SJCRH30 (cell line): ENCODE measurements at regions not wholly inside any gene's neighbourhood (a gene's known extent, or its start where the extent isn't known, plus 50 kb on each side); places are given as distances from the start of the nearest gene placed in this dataset.
A peak's percentile ranks its signal among the peaks of the same experiment; 100 is the strongest.

Source experiments
- DNase-seq, 2 experiments: peaks; one replicate each; pipeline ENCODE4 v3.0.0-alpha.2; 2015 to 2020
- H3K27ac ChIP-seq: fragments of 250-450 bp; sonication (Bioruptor Pico); 2 replicates; pipeline ENCODE4 v1.5.1; 2020; ENCODE audit warnings: mild to moderate bottlenecking, moderate library complexity
- H3K27me3 ChIP-seq: fragments of 250-450 bp; sonication (Bioruptor Pico); 2 replicates; pipeline ENCODE4 v1.5.1; 2020; ENCODE audit warnings: mild to moderate bottlenecking, moderate library complexity
- H3K36me3 ChIP-seq: fragments of 250-450 bp; sonication (Bioruptor Pico); 2 replicates; pipeline ENCODE4 v1.5.1; 2020; ENCODE audit warnings: mild to moderate bottlenecking, moderate library complexity
- H3K4me1 ChIP-seq: fragments of 250-450 bp; sonication (Bioruptor Pico); 2 replicates; pipeline ENCODE4 v1.5.1; 2020; ENCODE audit warnings: mild to moderate bottlenecking, moderate library complexity
- H3K4me3 ChIP-seq: fragments of 250-450 bp; sonication (Bioruptor Pico); 2 replicates; pipeline ENCODE4 v1.5.1; 2020; ENCODE audit warnings: mild to moderate bottlenecking, moderate library complexity
- H3K9me3 ChIP-seq: fragments of 250-450 bp; sonication (Bioruptor Pico); replicated peaks from 2 replicates; pipeline ENCODE4 v1.5.1; 2020; ENCODE audit warnings: mild to moderate bottlenecking, moderate library complexity

DNA sequence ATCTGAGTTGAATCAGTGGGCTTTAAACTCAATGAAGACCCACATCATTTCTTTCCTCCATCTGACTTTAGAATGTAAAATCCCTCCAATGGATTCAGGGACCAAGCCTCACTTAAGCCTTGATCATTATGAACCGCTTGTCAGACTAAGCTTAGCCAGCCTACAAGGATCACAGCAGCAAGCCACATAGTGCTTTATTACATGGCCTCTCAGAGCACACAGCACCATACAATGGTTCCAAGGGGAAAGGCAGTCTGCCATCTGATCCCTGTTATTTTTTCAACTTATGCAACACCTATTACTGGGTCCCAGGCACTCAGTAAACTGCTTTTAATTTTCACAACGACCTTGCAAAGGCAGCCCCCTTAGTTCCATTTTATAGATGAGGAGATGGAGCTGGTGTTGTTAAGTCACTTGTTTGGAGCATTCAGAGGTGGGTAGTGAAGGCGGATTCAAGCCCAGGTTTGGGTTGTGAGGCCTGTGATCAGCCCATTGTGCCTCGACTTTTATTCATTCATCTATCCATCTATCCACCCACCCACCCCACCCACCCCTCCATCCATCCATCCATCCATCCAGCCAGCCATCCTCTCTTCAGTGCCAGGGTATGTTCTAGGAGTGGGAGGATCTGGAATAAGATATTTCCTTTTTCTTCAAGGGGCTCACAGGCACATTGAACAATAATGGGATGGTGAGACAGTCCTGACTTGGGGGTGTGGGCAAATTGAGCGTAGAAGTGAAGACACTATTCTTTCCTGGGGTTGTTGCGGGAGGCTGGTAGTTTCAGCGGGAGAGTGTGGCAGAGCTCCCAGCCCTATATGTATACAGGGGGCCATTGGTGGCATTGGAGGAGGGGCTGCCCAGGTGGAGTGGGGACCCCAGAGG is 141.2 kb downstream of the MYCN start:
- Histone ChIP-seq H3K36me3 (no peaks in the 10 kb centered on the region), H3K4me3 (no peak overlapping the region), H3K27me3 (no peaks in the 10 kb centered on the region), H3K4me1 (peaks cover 10% of the 10 kb centered on the region), H3K9me3 (no peaks in the 10 kb centered on the region), H3K27ac (no peak overlapping the region)
- DNase-seq, result no peak

DNA sequence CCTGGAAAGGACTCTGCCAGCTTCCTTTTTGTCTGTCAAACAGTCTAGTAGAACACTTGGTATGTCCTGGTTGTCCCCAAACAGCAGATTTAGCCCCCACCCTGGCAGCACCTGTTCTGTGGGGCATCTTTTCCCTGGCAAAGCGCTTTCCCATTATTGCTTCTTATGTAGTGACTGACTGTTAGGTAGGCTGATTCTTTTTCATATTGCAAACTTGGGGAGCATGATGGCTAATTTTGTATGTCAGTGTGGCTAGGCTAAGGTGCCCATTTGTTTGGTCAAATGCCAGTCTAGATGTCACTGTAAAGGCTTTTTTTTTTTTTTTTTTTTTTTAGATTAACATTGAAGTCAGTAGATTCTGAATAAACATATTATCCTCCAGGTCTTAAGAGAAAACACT is 140.2 kb downstream of the MYCN start:
- H3K27me3 ChIP-seq, result no peaks in the 10 kb centered on the region
- no peak for DNase-seq

DNA sequence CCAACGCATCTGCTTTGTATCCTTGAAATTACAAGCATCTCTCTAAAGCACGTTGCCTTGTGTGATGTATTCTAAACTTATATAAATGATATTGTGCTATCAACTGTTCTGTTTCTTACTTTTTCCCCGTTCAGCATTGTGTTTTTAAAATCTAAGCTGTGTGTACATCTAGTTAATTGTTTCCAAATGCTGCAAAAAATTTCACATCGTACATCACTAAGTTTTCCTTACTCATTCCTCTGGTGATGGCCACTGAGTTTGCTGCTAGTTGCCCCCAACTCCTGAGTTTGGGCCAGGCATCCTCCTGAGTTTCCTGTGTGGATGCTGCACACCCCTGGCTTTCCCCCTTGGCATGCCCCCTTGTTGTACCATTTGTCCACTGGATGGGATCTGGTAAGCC is 139.7 kb downstream of the MYCN start:
- no peaks in the 10 kb centered on the region for H3K27me3 ChIP-seq
- H3K36me3 ChIP-seq, result no peaks in the 10 kb centered on the region
- H3K4me1 ChIP-seq, result peaks cover 10% of the 10 kb centered on the region
- H3K9me3 ChIP-seq, result no peaks in the 10 kb centered on the region
- no peak overlapping the region for H3K27ac ChIP-seq
- DNase-seq, result no peak
- H3K4me3 ChIP-seq, result no peak overlapping the region

More for the DNA sequence above, 140.2 kb downstream of the MYCN start:
- no peak overlapping the region for H3K27ac ChIP-seq
- no peak overlapping the region for H3K4me3 ChIP-seq
- peaks cover 10% of the 10 kb centered on the region for H3K4me1 ChIP-seq
- H3K36me3 ChIP-seq, result no peaks in the 10 kb centered on the region
- no peaks in the 10 kb centered on the region for H3K9me3 ChIP-seq

DNA sequence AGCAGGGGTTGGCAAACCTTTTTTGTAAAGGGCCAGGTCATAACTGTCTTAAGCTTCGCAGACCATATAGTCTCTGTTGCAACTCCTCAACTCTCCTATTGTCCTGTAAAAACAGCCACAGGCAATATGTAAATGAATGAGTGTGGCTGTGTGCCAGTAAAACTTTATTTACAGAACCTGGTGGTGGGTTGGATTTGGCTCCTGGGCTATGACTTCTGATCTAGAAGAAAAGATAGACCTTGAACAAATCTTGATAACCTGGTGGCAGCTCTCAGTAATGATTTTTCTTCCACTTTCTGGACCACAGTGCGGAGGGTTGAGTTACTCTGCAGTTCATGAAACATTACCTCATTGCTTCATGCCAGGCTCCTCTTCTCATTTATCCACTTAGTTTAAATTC is 139.3 kb downstream of the MYCN start:
- no peak overlapping the region for H3K4me3 ChIP-seq
- no peak overlapping the region for H3K27ac ChIP-seq
- H3K4me1 ChIP-seq, result peaks cover 8% of the 10 kb centered on the region
- no peaks in the 10 kb centered on the region for H3K36me3 ChIP-seq
- DNase-seq, result no peak
- no peaks in the 10 kb centered on the region for H3K27me3 ChIP-seq
- no peaks in the 10 kb centered on the region for H3K9me3 ChIP-seq

DNA sequence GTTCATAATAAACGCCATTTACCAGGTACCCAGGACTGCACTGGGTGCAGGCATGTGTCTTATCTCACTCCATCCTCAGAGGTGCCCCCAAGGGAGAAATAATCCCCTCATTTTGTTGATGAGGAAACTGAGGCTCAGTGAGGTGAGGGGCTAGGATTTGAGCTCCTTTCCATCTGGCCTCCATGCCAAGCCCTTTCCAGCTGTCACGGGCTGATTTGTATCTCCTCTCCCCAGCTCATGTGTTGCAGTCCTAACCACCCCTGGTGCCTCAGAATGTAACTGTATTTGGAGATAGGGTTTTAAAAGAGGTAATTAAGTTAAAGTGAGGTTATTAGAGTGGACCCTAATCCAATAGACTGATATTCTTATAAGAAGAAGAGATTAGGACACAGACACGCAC is 137.3 kb downstream of the MYCN start:
- Histone ChIP-seq H3K9me3 (no peaks in the 10 kb centered on the region), H3K27me3 (no peaks in the 10 kb centered on the region), H3K4me1 (peaks cover 6% of the 10 kb centered on the region; the same call in 1 of the 2 replicates), H3K36me3 (no peaks in the 10 kb centered on the region), H3K4me3 (no peak overlapping the region), H3K27ac (no peak overlapping the region)
- no peak for DNase-seq

DNA sequence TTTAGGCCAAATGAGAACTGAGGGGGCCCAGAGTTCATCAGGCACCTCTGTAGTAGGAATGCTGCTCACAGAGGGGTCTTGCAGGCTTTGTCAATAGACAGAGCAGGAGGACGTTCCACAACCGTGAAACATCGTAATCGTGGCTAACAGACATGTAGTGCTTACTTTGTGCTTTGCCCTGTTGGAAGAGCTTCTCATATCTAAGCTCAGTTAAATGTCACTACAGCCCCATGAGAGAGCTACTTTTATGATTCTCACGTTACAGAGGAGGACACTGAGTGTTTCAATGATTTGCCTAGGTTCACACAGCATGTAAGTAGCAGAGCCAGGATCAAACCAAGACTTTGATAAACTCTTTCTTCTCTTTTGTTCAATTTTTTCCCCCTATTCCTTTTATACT is 136.6 kb downstream of the MYCN start:
- Histone ChIP-seq H3K9me3 (no peaks in the 10 kb centered on the region), H3K27ac (no peak overlapping the region)

DNA sequence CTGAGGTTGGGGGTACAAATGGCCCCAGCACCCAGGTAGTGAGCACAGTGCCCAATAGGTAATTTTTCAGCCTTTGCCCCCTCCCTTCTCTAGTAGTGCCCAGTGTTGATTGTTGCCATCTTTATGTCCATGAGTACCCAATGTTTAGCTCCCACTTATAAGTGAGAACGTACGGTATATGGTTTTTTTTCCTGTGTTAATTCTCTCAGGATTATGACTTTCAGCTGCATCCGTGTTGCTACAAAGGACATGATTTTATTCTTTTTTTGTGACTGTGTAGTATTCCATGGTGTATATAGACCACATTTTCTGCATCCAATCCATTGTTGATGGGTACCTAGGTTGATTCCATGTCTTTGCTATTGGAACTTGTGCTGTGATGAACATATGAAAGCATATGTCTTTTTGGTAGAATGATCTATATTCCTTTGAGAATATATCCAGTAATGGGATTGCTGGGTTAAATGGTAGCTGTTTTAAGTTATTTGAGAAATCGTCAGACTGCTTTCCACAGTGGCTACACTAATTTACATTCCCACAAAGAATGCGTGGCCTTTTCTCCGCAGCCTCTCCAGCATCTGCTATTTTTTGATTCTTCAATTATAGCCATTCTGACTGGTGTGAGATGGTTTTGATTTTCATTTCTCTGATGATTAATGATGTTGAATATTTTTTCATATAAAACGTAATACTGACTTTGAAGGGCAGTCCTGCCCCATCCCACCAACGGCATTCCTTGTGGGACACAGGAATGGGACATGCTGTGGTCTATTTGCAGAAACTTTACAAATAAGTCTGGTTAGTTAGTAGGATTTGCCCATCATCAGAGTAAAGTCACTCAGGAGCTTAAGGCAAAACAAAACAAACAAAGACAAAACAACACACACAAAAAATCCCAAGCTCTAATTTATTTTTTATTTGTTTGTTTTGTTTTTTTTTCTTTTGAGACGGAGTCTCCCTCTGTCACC is 135.0 kb downstream of the MYCN start:
- Histone ChIP-seq H3K27me3 (no peaks in the 10 kb centered on the region), H3K36me3 (no peaks in the 10 kb centered on the region), H3K9me3 (no peaks in the 10 kb centered on the region), H3K4me3 (no peak overlapping the region), H3K27ac (no peak overlapping the region), H3K4me1 (peaks cover 23% of the 10 kb centered on the region)
- DNase-seq, result no peak

More for the DNA sequence above, 136.6 kb downstream of the MYCN start:
- Histone ChIP-seq H3K27me3 (no peaks in the 10 kb centered on the region), H3K36me3 (no peaks in the 10 kb centered on the region), H3K4me3 (no peak overlapping the region), H3K4me1 (peaks cover 13% of the 10 kb centered on the region; the same call in 1 of the 2 replicates)
- DNase-seq, result no peak

DNA sequence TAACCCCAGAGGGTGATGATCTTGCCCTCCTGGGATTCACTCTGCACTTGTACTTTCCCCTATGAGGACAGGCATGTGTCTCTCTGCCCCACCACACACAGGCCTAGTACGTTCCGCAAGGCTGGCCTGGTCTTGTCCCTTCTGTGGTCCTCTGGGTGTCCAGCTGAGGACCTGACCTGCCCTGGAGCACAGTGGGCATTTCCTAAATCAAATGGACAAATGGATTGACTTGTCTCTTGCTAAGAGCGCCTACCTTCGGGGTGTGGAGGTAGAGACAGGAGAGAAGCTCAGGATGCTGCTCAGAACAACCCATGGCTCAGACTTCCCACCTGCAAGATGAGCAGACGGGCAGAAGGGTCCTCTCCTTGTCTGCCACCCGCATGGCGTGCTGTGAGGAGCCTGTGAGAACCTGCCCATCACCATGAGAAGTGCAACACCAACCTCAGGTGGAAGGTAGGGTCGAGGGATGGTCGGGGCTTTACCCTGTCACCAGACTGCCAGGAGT is 133.6 kb downstream of the MYCN start:
- H3K4me3 ChIP-seq, result no peak overlapping the region
- no peak for DNase-seq
- no peak overlapping the region for H3K27ac ChIP-seq
- peaks cover 28% of the 10 kb centered on the region for H3K4me1 ChIP-seq
- no peaks in the 10 kb centered on the region for H3K27me3 ChIP-seq
- no peaks in the 10 kb centered on the region for H3K36me3 ChIP-seq
- H3K9me3 ChIP-seq, result no peaks in the 10 kb centered on the region

DNA sequence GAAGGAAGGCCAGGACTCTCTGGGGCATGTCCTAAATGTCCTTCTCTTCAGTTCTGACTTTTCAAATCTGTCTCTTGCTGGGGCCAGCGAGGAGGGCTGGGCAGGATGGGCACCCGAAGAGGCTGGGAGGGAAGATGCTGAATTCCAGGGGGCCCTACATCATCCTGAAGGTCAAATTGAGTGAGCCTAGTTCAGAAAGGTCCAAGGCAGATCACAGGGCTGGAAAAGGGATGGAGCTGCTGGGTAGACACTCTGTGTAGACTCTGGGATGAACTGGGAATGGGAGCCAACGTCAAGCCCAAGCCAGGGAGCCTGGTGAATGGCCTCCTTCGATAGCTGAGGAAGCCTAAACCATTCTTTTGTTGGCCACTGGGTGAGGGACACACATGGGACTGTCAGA is 133.1 kb downstream of the MYCN start:
- DNase-seq, result no peak
- Histone ChIP-seq H3K9me3 (no peaks in the 10 kb centered on the region), H3K27ac (no peak overlapping the region), H3K27me3 (no peaks in the 10 kb centered on the region), H3K36me3 (no peaks in the 10 kb centered on the region), H3K4me3 (no peak overlapping the region), H3K4me1 (peaks cover 32% of the 10 kb centered on the region)

DNA sequence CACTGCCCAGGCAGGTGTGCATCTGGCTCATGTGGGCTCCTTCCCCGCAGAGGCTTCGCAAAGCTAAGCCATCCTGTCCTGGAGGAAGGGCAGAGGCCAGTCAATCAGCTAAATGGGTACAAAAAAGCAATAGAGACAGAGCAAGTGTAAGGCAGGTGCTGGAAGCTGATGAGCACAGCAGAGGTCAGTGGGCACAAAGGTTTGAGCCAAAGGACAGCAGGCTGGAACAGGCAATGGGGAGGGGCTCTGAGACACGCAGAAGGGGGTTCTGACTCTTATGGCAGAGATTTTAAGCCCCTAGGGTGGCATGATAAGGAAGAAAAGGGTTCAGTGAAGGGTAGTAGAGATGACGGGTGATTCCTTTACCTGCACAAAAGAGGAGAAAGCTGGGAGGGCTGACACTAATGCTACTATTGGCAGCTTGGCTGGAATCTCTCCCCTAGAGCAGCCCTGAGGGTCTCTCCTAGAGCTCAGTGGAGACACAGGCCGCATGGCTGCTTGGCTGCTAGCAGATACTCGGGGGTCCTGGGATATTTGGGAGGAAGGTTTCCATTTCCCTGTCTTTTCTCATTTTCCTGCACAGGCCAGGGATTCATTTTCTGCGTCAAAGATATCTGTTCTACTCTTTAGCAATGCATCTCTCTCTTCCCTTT is 132.4 kb downstream of the MYCN start:
- Histone ChIP-seq H3K4me1 (peaks cover 38% of the 10 kb centered on the region), H3K4me3 (no peak overlapping the region), H3K27ac (no peak overlapping the region), H3K9me3 (no peaks in the 10 kb centered on the region), H3K36me3 (no peaks in the 10 kb centered on the region), H3K27me3 (no peaks in the 10 kb centered on the region)
- DNase-seq, result no peak

DNA sequence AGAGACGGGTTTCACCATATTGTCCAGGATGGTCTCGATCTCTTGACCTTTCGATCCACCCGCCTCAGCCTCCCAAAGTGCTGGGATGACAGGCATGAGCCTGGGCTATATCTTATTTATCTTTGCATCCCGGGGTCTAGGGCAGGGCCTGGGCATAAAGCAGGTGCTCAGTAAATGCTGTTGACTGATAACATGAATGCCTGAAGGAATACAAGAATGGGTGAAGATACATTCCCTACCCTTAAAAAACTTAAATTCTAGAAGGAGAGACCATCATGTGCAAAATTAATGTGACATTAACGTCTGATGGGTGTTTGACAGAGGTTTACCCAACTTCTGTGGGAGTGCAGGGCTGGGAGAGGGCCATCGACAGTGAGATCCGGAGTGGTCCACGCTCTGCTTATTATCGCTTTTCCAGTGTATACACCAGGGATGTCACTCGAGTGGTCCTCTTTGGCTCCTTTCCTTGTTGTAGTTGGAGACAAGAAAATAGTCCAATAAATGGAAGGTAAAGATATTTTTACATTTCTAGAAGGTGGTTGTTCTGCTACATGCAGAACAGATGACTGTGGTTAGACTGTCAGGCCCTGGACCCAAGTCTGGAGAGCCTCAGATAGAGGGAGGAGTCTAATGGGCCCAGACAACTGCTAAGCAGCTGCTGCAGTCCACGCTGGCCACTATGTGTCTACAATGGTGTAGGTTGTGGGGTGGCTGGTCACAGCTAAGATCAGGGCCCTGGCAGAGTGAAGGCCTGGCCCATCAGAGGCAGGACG is 131.7 kb downstream of the MYCN start:
- Histone ChIP-seq H3K36me3 (no peaks in the 10 kb centered on the region), H3K27me3 (no peaks in the 10 kb centered on the region), H3K27ac (no peak overlapping the region), H3K4me1 (peaks cover 38% of the 10 kb centered on the region), H3K4me3 (no peak overlapping the region), H3K9me3 (no peaks in the 10 kb centered on the region)
- DNase-seq, result peak; percentile 57 to 75

DNA sequence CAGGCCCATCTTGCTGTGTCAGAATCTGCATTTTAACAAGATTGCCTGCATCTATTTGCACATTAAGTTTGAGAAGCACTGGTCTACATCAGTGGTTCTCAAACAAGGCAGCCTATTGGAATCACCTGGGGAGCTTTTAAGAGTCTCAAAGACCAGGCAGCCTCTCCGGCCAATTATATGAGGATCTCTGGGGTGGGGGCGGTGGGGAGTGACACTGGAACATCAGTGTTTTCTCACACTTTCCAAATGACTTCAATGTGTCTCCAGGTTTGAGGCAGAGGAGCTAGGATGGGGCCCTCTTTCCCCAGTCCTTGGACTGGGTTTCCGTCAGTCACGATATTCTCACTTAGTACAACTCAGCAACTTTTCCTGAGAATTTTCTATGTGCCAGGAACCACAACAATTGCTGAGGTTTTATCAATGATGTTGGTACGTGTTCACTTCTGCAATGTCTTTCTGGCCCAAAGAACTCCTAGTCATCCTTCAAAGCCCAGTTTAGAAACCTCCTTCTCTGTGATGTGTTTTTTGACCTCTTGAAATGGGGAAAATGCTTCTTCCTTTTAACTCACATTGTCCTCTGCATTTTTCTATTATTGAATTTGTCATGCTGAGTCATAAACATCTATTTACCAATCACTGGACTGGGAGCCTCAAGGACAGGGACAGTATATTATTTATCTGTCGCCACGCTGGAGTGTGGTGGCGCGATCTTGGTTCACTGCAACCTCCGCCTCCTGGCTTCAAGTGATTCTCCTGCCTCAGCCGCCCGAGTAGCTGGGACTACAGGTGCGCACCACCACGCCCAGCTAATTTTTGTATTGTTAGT is 130.9 kb downstream of the MYCN start:
- H3K4me3 ChIP-seq, result no peak overlapping the region
- DNase-seq, result no peak
- H3K27me3 ChIP-seq, result no peaks in the 10 kb centered on the region
- H3K9me3 ChIP-seq, result 0 out of 2 replicates have a peak, but pooled peaks cover 3% of the 10 kb centered on the region
- H3K4me1 ChIP-seq, result peaks cover 38% of the 10 kb centered on the region
- peak overlapping the region; percentile 80 for H3K27ac ChIP-seq
- H3K36me3 ChIP-seq, result no peaks in the 10 kb centered on the region

DNA sequence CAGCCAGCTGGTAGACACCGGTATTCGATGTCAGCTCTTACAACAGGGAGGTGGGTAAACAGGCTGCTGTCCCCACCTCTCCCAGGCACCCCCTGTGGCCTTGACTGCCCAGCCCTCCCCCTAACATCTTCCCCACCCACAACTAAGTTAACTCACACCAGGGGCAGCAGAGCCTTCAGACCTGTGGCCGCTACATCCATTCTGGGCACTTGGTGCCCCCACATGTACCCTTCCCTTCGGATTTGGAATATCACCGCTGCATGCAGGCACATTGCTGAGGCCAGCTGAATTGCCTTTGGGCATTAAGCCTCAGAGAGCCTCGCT is 130.3 kb downstream of the MYCN start:
- Histone ChIP-seq H3K36me3 (no peaks in the 10 kb centered on the region), H3K4me3 (peak overlapping the region; percentile 30), H3K9me3 (0 out of 2 replicates have a peak, but pooled peaks cover 3% of the 10 kb centered on the region), H3K27me3 (no peaks in the 10 kb centered on the region), H3K4me1 (peaks cover 38% of the 10 kb centered on the region), H3K27ac (peak overlapping the region; percentile 80)
- DNase-seq, result no peak
